HS-5 (cell line): ENCODE measurements at regions not wholly inside any gene's neighbourhood (a gene's known extent, or its start where the extent isn't known, plus 50 kb on each side); places are given as distances from the start of the nearest gene placed in this dataset.

ENCODE experiments used
- DNase-seq: peaks from one replicate; pipeline ENCODE4 v3.0.0-alpha.2; 2012; ENCODE audit warnings: low read depth

- no peak for DNase-seq
Observed at GRCh38 chr19:5392486-5392885, 51.9 kb upstream of the PTPRS start.

- DNase-seq, result no peak
Observed at GRCh38 chr19:5393088-5393487, 52.5 kb upstream of the PTPRS start.

GRCh38 chr19:5394551-5395505 is 54.2 kb upstream of the PTPRS start:
- no peak for DNase-seq

GRCh38 chr19:5395556-5395955 is 54.9 kb upstream of the PTPRS start:
- DNase-seq, result no peak

- no peak for DNase-seq
Observed at GRCh38 chr19:5396096-5396939, 55.7 kb upstream of the PTPRS start.

GRCh38 chr19:5396963-5397362 is 56.4 kb upstream of the PTPRS start:
- DNase-seq, result no peak

GRCh38 chr19:5397804-5398692 is 57.2 kb upstream of the ZNRF4 start:
- no peak for DNase-seq

- no peak for DNase-seq
Observed at GRCh38 chr19:5398693-5399057, 56.5 kb upstream of the ZNRF4 start.

- DNase-seq, result peak; percentile 23
Observed at GRCh38 chr19:5403968-5404640, 51.1 kb upstream of the ZNRF4 start.
